ENCODE measurements at regions not wholly inside any gene's neighbourhood (a gene's known extent, or its start where the extent isn't known, plus 50 kb on each side); places are given as distances from the start of the nearest gene placed in this dataset.

GRCh38 chr16:64132190-64132589 is 989.7 kb downstream of the CDH11 start:
- no peaks in the 10 kb centered on the region for H3K27me3 ChIP-seq
- H3K4me3 ChIP-seq (ENCODE audit: low read depth, low read length): no peak overlapping the region
- H3K36me3 ChIP-seq: no peaks in the 10 kb centered on the region
- DNase-seq: no peak
- no peaks in the 10 kb centered on the region for H3K9me3 ChIP-seq
- TF ChIP-seq CTCF (IDR thresholded peaks at IDR 0.05; ENCODE audit: low read depth, low read length): 0 out of 2 replicates have a peak, but pooled peaks have one; percentile 14
- H3K4me1 ChIP-seq: no peaks in the 10 kb centered on the region

- no peak overlapping the region for H3K4me3 ChIP-seq (ENCODE audit: low read depth, low read length)
- no peak for TF ChIP-seq CTCF (IDR thresholded peaks at IDR 0.05; ENCODE audit: low read depth, low read length)
- H3K36me3 ChIP-seq: no peaks in the 10 kb centered on the region
- H3K4me1 ChIP-seq: no peaks in the 10 kb centered on the region
- no peak for DNase-seq
- H3K9me3 ChIP-seq: no peaks in the 10 kb centered on the region
- H3K27me3 ChIP-seq: no peaks in the 10 kb centered on the region
These were observed 990.4 kb downstream of the CDH11 start for GRCh38 chr16:64131423-64131822.

GRCh38 chr16:64130140-64130539 is 991.7 kb downstream of the CDH11 start:
- H3K9me3 ChIP-seq: no peaks in the 10 kb centered on the region
- DNase-seq: no peak
- H3K4me3 ChIP-seq (ENCODE audit: low read depth, low read length): no peak overlapping the region
- H3K27me3 ChIP-seq: no peaks in the 10 kb centered on the region
- TF ChIP-seq CTCF (IDR thresholded peaks at IDR 0.05; ENCODE audit: low read depth, low read length): no peak
- no peaks in the 10 kb centered on the region for H3K4me1 ChIP-seq
- no peaks in the 10 kb centered on the region for H3K36me3 ChIP-seq

- Histone ChIP-seq H3K36me3 (no peaks in the 10 kb centered on the region), H3K9me3 (no peaks in the 10 kb centered on the region), H3K4me3 (ENCODE audit: low read depth, low read length) (no peak overlapping the region), H3K4me1 (peaks cover 4% of the 10 kb centered on the region; the same call in 1 of the 2 replicates), H3K27me3 (no peaks in the 10 kb centered on the region)
- no peak for TF ChIP-seq CTCF (IDR thresholded peaks at IDR 0.05; ENCODE audit: low read depth, low read length)
- no peak for DNase-seq
These were observed 999.7 kb downstream of the CDH11 start for GRCh38 chr16:64122177-64122576.

- TF ChIP-seq CTCF (IDR thresholded peaks at IDR 0.05; ENCODE audit: low read depth, low read length): no peak
- no peak for DNase-seq
- no peaks in the 10 kb centered on the region for H3K9me3 ChIP-seq
- no peak overlapping the region for H3K4me3 ChIP-seq (ENCODE audit: low read depth, low read length)
- H3K36me3 ChIP-seq: no peaks in the 10 kb centered on the region
- H3K4me1 ChIP-seq: peaks cover 4% of the 10 kb centered on the region
- no peaks in the 10 kb centered on the region for H3K27me3 ChIP-seq
These were observed 1000.4 kb downstream of the CDH11 start for GRCh38 chr16:64121473-64121872.

GRCh38 chr16:64116151-64116550 is 1005.7 kb downstream of the CDH11 start:
- Histone ChIP-seq H3K4me3 (ENCODE audit: low read depth, low read length) (no peak overlapping the region), H3K4me1 (peaks cover 4% of the 10 kb centered on the region), H3K36me3 (no peaks in the 10 kb centered on the region), H3K9me3 (no peaks in the 10 kb centered on the region), H3K27me3 (no peaks in the 10 kb centered on the region)
- TF ChIP-seq CTCF (IDR thresholded peaks at IDR 0.05; ENCODE audit: low read depth, low read length): no peak
- DNase-seq: no peak
